Right lung (tissue), 2 donors: ENCODE measurements at regions not wholly inside any gene's neighbourhood (a gene's known extent, or its start where the extent isn't known, plus 50 kb on each side); places are given as distances from the start of the nearest gene placed in this dataset.
"Not testable (repeated sequence)": the region's sequence is repeated elsewhere in the genome, so short reads cannot be mapped to it uniquely, and the experiment has no call there.

ENCODE experiments used
- DNase-seq, 2 donors: peaks; one replicate each; pipeline ENCODE4 v3.0.0-alpha.2; 2013

DNA sequence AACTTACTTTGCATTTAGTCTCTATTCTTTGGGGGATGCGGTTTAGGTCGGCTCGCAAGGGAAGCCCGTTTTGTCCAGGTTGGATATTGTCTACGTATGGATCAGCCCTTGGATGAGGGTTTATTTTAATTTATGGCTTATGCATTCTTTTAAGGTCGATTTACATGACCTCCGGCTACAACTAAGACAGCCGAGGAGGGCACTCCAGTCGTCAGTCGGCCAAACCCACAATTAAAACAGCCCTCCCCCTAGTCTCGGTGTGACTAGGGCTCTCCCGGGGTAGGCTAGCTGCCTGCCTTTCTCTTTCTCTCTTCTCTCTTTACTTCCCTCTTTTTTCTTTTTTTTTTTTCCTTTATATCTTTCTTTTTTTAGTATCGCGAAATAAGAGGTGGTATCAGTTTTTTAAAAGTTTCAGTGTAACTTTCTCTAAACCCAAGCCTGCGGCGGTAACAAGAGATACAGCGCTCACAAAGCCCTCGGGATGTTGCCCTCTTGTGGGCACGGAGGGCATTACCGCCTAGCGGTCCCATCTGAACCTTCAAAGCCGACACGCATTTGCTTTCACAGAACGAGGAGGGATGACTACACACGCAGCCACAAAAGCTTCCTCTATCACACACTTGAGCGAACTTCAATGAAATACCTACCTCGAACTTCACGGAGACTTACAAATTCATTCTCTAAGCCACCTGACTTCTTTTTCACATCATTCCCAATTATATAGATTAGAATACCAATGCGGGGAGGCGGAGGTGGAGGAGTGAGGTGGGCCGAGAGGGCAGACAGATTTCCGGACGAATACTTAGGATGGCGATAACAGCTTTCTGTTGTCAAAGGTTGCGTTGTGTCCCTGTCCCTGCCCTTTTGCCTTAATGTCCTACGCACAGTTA lies 132.3 kb upstream of the C11orf58 start:
- DNase-seq = peak; percentile 93 to 95

DNA sequence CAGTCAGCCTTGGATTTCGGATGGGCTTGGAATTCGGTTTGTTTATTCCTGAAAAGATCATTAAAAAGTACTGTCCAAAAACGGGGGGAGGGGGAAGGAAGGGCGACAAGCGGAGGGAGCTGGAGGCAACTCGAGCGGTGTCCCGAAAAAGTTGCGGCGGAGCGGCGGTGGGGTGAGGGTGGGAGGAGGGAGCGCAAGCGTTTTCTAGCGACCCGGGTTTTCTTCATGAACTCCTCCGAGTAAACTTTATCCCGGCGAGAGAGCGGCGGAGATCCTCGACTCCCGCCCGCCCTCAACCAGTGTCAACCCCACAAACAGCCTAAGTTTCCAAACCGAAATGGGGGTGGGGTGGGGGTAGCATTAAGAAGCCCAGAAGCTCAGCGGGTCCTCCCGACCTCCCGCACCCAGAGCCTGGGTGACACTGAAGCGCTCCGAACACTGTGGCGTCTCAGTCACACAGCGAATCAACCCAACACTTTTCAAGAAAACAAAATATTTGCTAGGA lies 133.0 kb upstream of the C11orf58 start:
- peak; percentile 59 to 67 for DNase-seq

DNA sequence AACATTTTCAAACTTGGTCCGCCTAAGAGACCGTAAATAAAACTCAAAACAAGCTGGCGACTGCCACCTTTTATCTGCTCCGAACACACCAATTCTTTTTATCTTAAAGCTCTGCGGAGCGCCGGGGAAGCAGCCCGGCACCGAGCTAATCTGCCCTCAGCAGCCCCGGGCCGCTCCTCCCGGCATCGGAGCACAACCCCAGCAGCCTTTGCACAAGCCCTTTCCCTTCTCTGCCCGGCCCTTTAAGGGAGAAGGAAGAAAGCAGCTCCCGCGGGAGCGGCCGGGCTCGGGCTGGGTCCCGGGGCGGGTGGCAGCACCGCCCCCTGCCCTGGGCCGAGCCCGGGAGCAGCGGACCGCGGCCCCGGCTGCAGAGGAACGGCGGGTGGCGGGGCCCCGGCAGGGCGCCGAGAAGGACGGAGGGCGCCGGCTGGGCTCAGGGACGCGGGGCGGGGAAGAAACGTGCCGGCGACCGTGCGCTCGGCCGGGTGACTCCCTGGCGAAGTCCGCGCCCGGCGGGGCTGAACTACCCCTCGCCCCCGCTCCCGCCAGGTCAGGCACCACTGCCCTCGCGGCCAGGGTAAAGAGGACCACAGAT lies 133.6 kb upstream of the C11orf58 start:
- DNase-seq = peak; percentile 29 to 36

DNA sequence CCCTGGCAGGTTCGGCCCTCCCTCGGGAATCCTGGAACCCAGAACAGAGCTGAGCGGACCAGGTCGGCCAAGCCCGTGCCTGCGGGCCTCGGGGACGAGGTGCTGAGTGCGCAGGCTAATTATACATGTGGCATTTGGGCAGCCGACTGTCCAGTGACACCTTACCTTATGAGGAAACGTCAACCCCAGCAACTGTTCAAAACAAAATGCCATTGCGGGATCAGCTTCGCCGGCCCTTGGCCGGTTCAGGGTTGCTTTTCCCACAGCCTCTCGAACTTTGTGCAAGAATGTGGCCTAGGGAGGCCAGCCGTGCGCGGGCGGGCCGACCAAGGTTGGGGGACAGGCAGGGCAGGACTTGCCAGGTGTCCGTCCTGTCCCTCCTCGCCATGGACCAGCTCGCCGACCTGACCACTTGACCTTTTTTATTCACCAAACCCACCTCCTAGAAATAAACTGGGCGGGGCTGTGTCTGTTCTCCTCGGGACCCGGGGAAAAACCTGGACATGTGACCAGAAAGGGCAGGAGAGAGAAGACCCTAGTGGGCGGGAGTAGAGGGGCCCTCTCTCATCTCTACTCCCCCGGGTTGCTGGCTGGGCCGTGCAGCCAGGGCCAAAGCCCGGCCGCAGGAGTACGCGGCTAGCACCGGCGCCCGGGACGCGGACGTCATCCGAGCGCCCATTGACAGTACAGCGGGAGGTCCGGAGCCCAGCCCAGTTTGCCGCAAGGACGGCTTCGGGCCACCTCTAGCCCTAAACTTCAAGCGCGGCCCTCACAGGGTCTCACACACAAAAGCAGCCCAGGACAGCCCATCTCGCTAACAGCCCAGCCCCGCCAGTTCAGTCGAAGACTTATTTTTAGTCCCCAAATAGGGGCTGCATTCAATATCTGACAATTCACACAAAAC lies 134.3 kb upstream of the C11orf58 start:
- peak; percentile 61 to 63 for DNase-seq

DNA sequence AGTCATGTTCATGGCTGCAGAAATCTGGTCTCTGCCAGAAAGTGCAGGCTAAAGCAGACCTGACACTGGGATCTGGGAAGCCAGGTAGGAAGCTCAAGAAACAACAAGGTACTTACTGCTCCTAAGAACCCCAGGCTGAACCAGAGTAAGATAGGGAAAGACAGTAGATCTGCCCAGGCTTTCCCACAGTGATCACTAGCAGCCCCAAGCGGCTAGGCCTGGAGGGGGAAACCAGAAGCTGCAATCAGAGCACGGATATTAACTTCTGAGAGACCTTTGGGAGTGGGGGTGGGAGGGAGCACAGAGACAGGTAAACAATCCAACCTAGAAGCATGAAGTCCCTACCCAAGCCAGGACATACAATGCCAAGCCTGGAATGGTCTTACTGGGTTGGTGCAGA lies 135.2 kb upstream of the C11orf58 start:
- DNase-seq = no peak

DNA sequence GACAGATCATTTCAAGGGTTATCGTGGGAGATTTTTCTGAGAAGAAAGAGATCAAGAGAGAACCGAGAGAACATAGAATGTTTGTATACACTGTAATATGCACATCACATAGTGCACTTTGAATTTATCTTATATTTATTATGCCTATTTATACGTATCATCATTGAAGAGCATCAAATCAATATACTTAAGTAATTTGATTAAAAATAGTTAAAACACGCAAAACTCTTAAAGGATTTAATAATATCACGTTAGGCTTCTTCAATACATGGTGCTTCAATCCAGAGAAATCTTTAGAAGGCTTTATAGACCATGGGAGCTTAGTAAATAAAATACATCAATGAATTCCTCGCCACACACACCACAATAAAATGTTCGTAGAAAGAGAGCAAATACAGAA lies 139.5 kb upstream of the C11orf58 start:
- DNase-seq = no peak

DNA sequence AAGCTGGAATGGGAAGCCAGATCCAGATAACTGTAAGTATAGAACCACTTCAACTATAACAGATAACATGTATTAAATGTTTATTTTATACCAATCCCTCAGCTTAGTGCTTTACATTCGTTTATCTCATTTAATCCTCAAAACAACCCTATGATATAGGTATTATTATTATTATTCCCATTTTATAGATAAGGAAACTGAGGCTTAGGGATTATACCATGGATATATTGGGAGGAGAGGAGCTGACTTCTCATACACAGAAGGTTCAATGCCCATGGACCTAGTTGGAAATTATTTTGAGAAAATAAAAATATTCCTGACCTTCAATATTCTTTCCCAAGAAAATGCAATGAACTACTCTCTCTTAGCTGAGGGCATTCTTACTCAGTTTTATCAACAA lies 140.4 kb upstream of the C11orf58 start:
- no peak for DNase-seq

DNA sequence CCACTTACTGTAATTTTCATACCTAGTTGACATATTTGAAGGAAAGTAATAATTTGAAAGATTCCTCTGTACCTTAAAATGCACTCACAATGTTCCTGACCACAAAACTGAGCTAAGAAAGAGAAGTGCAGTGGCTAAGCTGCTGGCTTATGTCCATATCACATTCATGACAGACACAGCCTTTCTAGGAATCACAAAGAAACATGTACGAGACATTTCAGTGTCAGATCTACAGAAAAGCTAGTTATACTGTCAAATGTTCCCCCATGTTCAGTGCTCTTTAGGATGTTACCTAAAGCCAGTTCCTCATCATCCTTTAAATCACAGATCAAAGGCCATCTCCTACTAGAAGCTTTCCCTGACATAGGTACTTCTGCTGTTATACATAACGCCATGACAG lies 142.2 kb upstream of the C11orf58 start:
- no peak for DNase-seq

DNA sequence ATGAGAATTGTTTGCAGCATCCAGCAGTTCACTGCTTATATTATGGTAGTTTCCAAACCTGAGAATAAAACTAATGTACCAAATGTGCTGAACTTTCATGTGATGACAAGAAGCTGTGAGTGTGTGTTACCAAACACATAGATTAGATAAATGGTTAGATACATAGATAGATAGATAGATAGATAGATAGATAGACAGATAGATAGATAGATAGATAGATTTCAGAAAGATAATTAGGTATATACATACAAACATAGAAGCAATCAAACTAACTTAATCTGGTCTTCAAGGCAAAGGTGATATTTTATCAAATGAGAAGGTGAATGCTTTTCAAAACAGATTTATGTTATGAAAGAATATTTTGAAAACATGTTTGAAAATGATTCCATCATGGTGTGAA lies 147.3 kb upstream of the C11orf58 start:
- no peak for DNase-seq

DNA sequence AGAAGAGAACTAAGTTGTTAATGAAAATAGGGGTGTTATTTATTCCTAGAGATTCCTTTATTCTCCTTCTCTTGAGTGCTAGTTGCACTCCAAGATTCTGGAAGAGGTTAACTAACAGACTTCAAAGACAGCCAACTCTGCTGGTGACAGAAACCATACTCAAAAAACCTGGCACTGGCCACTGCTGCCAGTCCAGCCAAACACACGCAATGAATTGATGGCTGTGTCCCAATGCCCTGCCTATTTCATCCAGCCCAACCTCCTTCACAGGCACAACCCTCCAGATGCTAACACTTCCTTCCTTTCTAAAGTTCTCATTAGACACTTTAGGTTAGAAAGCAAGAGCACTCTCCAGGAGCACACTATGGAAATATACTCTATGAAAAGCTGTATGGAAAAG lies 150.8 kb upstream of the C11orf58 start:
- DNase-seq = no peak

DNA sequence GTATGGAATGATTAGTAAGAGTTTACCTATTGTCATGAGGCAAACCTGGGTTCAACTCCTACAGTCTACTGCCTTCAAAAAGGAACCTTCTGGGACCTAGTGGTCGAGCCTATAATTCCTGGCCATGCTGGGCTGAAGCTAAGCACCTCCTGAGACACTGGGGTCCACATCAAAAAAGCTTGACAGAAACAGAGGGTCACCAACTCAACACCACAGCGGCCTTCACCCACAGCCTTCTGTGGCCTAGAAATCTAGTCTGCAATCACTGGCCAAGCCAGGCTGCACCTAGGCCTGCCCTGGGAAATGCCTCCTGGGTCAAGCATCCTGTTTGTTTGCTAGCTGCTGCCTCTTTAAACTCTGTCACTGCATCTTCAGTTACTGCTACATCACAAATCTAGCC lies 153.9 kb upstream of the C11orf58 start:
- no peak for DNase-seq

DNA sequence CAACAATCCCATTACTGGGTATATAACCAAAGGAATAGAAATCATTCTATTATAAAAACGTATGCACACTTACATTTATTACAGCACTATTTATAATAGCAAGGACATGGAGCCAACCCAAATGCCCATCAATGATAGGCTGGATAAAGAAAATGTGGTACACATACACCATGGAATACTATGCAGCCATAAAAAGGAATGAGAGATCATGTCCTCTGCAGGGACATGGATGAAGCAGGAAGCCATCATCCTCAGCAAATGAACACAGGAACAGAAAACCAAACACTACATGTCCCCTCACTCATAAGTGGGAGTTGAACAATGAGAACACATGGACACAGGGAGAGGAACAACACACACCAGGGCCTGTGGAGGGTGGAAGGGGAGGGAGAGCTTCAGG lies 157.4 kb upstream of the C11orf58 start:
- not testable (repeated sequence) for DNase-seq

DNA sequence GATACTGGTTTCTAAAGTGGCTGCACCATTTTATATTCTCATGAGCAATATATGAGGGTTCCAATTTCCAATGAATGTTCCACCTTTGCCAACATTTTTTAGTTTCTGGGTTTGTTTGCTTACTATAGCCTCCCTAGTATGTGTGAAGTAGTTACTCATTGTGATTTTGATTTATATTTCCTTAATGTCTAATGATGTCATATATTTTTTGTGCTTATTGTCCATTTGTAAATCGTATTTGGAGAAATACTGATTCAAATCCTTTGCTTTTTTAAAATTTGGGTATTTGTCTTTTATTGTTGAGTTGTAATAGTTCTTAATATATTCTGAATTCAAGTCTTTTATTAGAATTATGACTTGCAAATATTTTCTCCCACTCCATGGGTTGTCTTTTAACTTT lies 161.0 kb upstream of the C11orf58 start:
- no peak for DNase-seq

DNA sequence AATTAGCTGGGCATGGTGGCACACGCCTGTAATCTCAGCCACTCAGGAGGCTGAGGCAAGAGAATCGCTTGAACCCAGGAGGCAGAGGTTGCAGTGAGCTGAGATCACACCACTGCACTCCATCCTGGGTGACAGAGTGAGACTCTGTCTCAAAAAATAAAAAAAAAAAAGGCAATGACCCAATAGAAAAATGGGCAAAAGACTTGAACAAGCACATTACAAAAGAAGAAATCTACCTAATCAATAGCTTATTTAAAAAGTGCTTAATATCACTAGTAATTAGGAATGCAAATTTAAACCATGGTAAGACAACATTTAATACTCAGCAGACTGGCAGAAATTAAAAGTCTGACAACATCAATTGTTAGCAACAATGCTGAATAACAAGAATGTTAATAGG lies 163.6 kb upstream of the C11orf58 start:
- DNase-seq = not testable (repeated sequence)

DNA sequence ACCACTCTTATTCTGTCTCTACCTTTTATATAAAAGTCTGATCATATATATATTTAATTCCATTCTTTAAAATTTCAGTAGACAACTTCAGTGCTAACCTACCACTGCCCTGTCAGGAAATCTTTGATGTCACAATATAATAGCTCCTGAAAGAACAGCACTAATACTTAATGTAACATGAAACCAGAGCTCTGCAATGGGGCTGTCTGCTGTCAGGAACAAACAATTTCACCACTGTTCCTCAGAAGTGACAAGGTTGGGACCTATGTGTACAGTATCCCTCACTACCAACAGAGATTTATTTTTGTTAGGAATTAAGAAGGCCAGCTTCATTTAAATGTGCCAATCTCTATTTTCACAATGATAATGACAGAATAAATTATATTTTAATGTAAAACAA lies 165.5 kb upstream of the C11orf58 start:
- no peak for DNase-seq

DNA sequence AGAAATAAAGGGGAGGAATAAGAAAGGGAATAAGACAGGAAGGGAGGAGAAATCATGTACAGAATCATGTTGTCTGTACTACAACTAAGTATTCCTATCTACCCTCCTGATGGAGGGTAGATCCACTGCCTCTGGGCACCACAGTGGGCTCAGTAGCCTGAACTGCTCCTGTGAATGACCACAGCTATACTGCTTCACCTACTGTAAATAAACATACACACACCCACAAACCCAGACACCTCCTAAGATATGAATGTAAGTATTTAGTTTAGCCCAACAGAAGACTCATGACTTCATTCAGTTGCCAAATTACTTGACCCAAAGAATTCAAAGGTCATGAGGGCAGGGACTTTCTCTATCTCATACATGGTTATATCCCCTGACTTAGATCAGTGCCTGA lies 177.3 kb upstream of the C11orf58 start:
- no peak for DNase-seq

DNA sequence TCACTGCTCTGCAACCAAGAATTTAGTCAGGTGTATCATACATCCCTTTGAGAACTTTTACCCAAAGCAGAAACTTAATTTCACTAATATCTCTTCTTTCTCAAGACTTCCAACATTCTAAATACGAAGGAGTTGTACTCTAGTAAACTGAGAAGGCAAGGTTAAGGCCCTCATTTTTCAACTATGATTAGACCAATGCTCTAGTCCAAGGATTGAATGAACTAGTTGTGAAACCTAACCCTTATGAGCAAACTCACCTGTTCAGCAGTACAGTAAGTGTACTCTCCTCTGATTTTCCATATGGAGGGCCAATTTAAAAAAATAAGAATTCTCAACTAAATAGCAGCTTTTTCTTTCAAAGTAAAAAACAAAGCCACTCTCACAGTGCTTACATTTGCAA lies 180.0 kb upstream of the C11orf58 start:
- no peak for DNase-seq

DNA sequence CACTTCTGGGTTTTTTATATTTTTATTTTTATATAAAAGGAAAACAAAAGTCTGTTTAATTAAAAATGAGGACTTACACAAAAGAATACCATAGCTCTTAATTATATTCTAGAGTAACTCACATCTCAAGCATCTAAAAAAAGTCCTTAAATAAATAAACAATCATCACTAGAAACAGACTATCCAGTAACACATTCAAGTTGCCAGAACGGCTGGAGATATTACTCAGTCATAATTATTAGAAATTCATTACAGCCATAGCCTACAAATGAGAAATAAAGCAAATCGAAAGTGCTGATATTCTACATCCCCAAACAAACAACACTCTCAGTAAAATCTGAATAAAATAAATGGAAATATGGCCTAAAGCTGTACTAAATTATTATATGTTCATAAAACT lies 182.5 kb upstream of the C11orf58 start:
- no peak for DNase-seq

DNA sequence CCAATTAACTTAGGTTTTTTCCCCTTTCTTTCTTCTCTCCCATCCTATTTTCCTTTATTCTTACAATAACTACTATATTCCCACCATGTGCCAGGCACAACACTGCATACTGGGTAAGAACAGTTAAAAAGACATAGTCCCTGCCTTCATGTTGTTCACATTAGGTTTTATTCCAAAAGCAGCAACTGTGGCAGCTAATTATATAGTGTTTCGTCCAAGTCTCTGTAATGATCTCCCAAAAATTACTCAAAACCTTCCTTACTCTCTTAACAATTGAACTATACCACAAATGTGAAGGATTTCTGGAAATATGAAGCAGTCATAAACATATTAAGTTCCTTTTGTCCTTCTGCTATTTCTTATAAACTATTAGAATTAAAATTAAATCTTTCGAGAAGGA lies 184.1 kb upstream of the C11orf58 start:
- DNase-seq = peak; percentile 15 to 32

DNA sequence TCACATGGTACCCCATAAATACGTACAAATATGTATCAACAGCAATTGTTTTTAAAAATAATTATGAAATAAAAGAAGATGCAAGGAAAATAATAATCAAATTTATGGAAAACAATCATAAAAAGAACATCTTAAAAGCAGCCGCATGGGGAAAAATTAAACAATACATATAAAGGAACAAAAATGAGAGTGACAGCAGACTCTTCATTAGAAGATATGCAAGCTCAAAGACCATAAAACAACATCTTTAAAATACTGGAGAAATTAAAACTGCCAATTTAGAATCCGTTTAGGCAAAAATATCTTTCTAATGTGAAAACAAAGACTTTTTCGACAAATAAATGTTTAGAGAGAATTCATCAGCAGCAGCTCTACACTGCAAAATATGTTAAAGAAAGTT lies 190.6 kb upstream of the C11orf58 start:
- DNase-seq = no peak

DNA sequence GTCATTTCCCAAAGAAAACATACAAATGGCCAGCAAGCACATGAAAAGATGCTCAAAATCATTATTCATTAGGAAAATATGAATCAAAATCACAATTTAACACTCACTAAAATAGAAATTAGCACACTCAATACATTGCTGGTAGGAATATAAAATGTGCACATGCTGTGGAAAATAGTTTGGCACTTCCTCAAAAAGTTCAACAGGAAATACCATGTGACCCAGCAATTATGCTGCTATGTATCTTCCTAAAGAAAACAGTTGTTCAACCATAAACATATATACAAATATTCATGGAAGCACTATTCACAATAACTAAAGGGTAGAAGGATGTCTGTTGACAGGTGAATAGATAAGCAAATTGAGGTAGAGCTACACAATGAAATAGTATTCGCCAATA lies 187.3 kb upstream of the SOX6 start:
- DNase-seq = no peak

DNA sequence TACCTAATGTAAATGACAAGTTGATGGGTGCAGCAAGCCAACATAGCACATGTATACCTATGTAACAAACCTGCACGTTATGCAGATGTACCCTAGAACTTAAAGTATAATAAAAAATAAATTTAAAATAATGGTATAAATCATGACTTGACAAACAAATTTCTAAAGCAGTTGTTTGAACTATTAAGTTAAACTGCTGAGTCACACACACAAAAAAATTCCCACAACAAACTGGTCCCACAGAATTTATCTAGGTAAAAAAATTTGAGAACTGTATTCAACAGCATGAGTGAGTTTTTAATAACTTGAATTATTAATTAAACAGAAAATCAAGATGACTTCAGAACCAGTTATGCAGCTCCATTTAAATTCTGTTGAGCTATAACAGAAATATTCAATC lies 186.0 kb upstream of the SOX6 start:
- no peak for DNase-seq
